ENCODE measurements at regions not wholly inside any gene's neighbourhood (a gene's known extent, or its start where the extent isn't known, plus 50 kb on each side); places are given as distances from the start of the nearest gene placed in this dataset.

DNA sequence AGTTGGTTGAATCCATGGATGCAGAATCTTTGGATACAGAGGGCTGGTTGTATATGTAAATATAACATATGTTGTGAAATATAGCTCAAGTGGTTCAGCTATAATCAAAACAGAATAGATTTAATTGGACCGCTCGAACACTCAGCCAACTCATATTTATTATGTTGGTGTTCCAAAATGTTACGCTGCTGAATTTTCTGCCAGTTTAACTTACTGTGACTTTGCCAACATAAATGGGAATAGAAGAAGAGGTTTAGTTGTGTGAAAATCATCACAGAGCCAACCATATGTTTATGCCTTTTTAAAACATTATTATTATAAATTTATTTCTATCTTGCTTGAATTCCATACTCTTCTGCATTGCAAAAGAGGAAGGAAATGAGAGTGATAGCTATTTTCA, 178.2 kb upstream of the FBXL7 start:
- no peaks in the 10 kb centered on the region for H4K20me1 ChIP-seq (ENCODE audit: insufficient read depth, poor library complexity, severe bottlenecking)
- WGBS (ENCODE audit: low lambda C conversion rate, missing lambda C conversion rate), result 77% methylated on average over 3 of the region's 3 CpGs
- no peak overlapping the region for H3K4me3 ChIP-seq
- DNase-seq (ENCODE audit: low spot score), result no peak
- H3K27me3 ChIP-seq, result no peaks in the 10 kb centered on the region
- no peak for TF ChIP-seq EZH2 (IDR thresholded peaks at IDR 0.05; ENCODE audit: borderline replicate concordance)
- no peak for TF ChIP-seq CTCF (IDR thresholded peaks at IDR 0.05; ENCODE audit: poor library complexity)
- TF ChIP-seq EZH2phosphoT487 (IDR thresholded peaks at IDR 0.05; ENCODE audit: low read depth, severe bottlenecking, unreplicated experiment), result no peak
- no peaks in the 10 kb centered on the region for H3K79me2 ChIP-seq
- H3K4me1 ChIP-seq (ENCODE audit: insufficient read depth), result no peaks in the 10 kb centered on the region
- H3K4me2 ChIP-seq, result no peak overlapping the region
- no peaks in the 10 kb centered on the region for H3K9me2 ChIP-seq (replicated peaks; ENCODE audit: insufficient read depth)
- H2AFZ ChIP-seq, result no peak overlapping the region
- H3K36me3 ChIP-seq (replicated peaks; ENCODE audit: insufficient read depth, low read depth), result no peaks in the 10 kb centered on the region
- no peaks in the 10 kb centered on the region for H3K9me3 ChIP-seq (ENCODE audit: low read depth)
- no peak overlapping the region for H3K27ac ChIP-seq

- Histone ChIP-seq H3K27ac (no peak overlapping the region), H4K20me1 (ENCODE audit: insufficient read depth, poor library complexity, severe bottlenecking) (no peaks in the 10 kb centered on the region), H3K9me2 (replicated peaks; ENCODE audit: insufficient read depth) (no peaks in the 10 kb centered on the region), H3K27me3 (no peaks in the 10 kb centered on the region), H3K4me1 (ENCODE audit: insufficient read depth) (no peaks in the 10 kb centered on the region), H3K9me3 (ENCODE audit: low read depth) (no peaks in the 10 kb centered on the region), H3K79me2 (no peaks in the 10 kb centered on the region), H3K36me3 (replicated peaks; ENCODE audit: insufficient read depth, low read depth) (no peaks in the 10 kb centered on the region), H3K4me2 (no peak overlapping the region), H3K4me3 (no peak overlapping the region), H2AFZ (no peak overlapping the region)
- TF ChIP-seq EZH2phosphoT487 (IDR thresholded peaks at IDR 0.05; ENCODE audit: low read depth, severe bottlenecking, unreplicated experiment), result no peak
- TF ChIP-seq CTCF (IDR thresholded peaks at IDR 0.05; ENCODE audit: poor library complexity), result no peak
- no peak for TF ChIP-seq EZH2 (IDR thresholded peaks at IDR 0.05; ENCODE audit: borderline replicate concordance)
- 50% methylated on average over 1 of the region's 1 CpG for WGBS (ENCODE audit: low lambda C conversion rate, missing lambda C conversion rate)
- no peak for DNase-seq (ENCODE audit: low spot score)
These were observed 179.1 kb upstream of the FBXL7 start for GRCh38 chr5:15320871-15321270.

DNA sequence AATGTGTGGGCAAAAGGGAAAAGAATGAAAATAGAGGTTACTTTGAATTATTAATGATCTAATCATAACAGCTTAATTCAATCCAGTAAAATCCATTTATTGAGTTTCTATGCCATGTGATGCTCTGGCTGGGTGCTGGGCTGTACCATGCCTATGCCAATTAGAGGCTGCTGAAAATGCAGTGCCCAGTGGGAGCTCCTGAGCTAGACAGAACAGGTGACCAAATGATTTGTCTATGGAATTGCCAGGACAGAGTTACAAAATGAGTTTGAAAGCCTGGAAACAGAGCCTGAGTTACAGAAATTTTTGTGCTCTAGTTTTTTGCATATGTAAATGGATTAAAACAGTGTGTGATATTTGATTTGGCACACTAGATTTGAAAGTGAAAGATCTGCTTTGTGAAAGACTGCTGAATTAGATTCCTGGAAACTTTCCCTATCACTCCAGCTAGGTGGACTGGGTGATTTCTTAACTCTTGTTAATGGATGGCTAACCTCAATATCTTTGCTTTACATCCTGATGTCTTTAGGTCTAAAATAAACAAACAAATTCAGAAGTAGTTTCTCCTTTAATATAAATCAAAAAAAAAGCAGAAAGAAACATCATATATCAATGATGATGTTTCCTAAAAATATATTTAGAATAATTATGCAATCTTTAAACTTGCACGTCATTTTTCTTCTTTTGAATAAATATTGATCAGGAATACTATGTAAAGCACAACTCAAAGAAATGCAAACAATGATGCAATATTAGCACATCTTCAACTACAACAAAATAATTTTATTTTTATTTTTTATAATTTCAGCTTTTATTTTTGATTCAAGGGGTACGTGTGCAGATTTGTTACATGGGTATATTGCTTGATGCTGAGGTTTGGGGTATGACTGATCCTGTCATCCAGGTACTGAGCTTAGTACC, 194.8 kb upstream of the FBXL7 start:
- no peak for TF ChIP-seq CTCF (IDR thresholded peaks at IDR 0.05; ENCODE audit: poor library complexity)
- TF ChIP-seq EZH2phosphoT487 (IDR thresholded peaks at IDR 0.05; ENCODE audit: low read depth, severe bottlenecking, unreplicated experiment), result no peak
- no peak for TF ChIP-seq EZH2 (IDR thresholded peaks at IDR 0.05; ENCODE audit: borderline replicate concordance)
- no peak overlapping the region for H3K4me2 ChIP-seq
- no peaks in the 10 kb centered on the region for H3K9me3 ChIP-seq (ENCODE audit: low read depth)
- H3K4me3 ChIP-seq, result no peak overlapping the region
- 78% methylated on average over 2 of the region's 2 CpGs for WGBS (ENCODE audit: low lambda C conversion rate, missing lambda C conversion rate)
- H3K9me2 ChIP-seq (replicated peaks; ENCODE audit: insufficient read depth), result no peaks in the 10 kb centered on the region
- no peak overlapping the region for H3K27ac ChIP-seq
- H3K4me1 ChIP-seq (ENCODE audit: insufficient read depth), result peaks cover 5% of the 10 kb centered on the region
- H3K79me2 ChIP-seq, result no peaks in the 10 kb centered on the region
- peaks cover 50% of the 10 kb centered on the region for H3K27me3 ChIP-seq
- H2AFZ ChIP-seq, result no peak overlapping the region
- no peaks in the 10 kb centered on the region for H3K36me3 ChIP-seq (replicated peaks; ENCODE audit: insufficient read depth, low read depth)
- no peak for DNase-seq (ENCODE audit: low spot score)
- H4K20me1 ChIP-seq (ENCODE audit: insufficient read depth, poor library complexity, severe bottlenecking), result no peaks in the 10 kb centered on the region
